Fibroblast of lung (primary cell): ENCODE measurements at regions not wholly inside any gene's neighbourhood (a gene's known extent, or its start where the extent isn't known, plus 50 kb on each side); places are given as distances from the start of the nearest gene placed in this dataset.

Experiments
- DNase-seq, 2 donors: peaks; one replicate each; pipeline versions ENCODE4 v3.0.0 to v3.0.0-alpha.2; 2010; ENCODE audit warnings: low read depth in 2 of 2
- H2AFZ ChIP-seq: 2 replicates; pipeline ENCODE4 v1.5.1; 2012; ENCODE audit warnings: low read length, control low read depth, inconsistent platforms
- H3K27ac ChIP-seq: 2 replicates; pipeline ENCODE4 v1.5.1; 2011; ENCODE audit warnings: low read length, control low read depth; ENCODE audit not compliant: insufficient read depth
- H3K27me3 ChIP-seq: 2 replicates; pipeline ENCODE4 v1.5.1; 2011; ENCODE audit warnings: mild to moderate bottlenecking, low read length; ENCODE audit not compliant: control insufficient read depth, insufficient read depth
- H3K36me3 ChIP-seq: 2 replicates; pipeline ENCODE4 v1.5.1; 2011; ENCODE audit warnings: low read length; ENCODE audit not compliant: control insufficient read depth, insufficient read depth
- H3K4me1 ChIP-seq: 2 replicates; pipeline ENCODE4 v1.5.1; 2011; ENCODE audit warnings: low read length; ENCODE audit not compliant: control insufficient read depth, insufficient read depth; ENCODE audit errors: extremely low read depth
- H3K4me2 ChIP-seq: 2 replicates; pipeline ENCODE4 v1.5.1; 2011; ENCODE audit warnings: low read length, control low read depth; ENCODE audit not compliant: insufficient read depth; ENCODE audit errors: extremely low read depth
- H3K4me3 ChIP-seq, 4 experiments: fragments of 200-600 bp in 1 of 4; sonication (generic) in 1 of 4; replicated peaks in 1 of 4; 2 replicates each; pipeline ENCODE4 v1.5.1; 2011 to 2016; ENCODE audit warnings: low read length in 4 of 4, low read depth in 3 of 4, mild to moderate bottlenecking in 3 of 4, control low read depth in 2 of 4, inconsistent platforms in 1 of 4, mixed read lengths in 1 of 4; ENCODE audit not compliant: insufficient read depth in 1 of 4; ENCODE audit errors: control extremely low read depth in 1 of 4
- H3K79me2 ChIP-seq: 2 replicates; pipeline ENCODE4 v1.5.1; 2012; ENCODE audit warnings: mild to moderate bottlenecking, low read length, inconsistent platforms; ENCODE audit not compliant: control insufficient read depth, insufficient read depth
- H3K9ac ChIP-seq: 2 replicates; pipeline ENCODE4 v1.5.1; 2011; ENCODE audit warnings: mild to moderate bottlenecking, low read length, control low read depth; ENCODE audit not compliant: insufficient read depth
- H3K9me3 ChIP-seq: 2 replicates; pipeline ENCODE4 v1.5.1; 2012; ENCODE audit warnings: low read depth, low read length; ENCODE audit not compliant: control insufficient read depth, insufficient read depth
- H4K20me1 ChIP-seq: 2 replicates; pipeline ENCODE4 v1.5.1; 2011; ENCODE audit warnings: low read length; ENCODE audit not compliant: control insufficient read depth, insufficient read depth; ENCODE audit errors: extremely low read depth
- EZH2 ChIP-seq: IDR thresholded peaks from 2 replicates; pipeline ENCODE4 v1.5.1; 2012; ENCODE audit warnings: low read length, control low read depth, mild to moderate bottlenecking; ENCODE audit errors: missing control alignments
- TF ChIP-seq, protein P1 (sequence below), 2 donors: IDR thresholded peaks in 1 of 2; conservative IDR thresholded peaks in 1 of 2; 1 replicate in 1 of 2; 2 replicates in 1 of 2; pipeline ENCODE4 v1.5.1; 2011 to 2012; ENCODE audit warnings: low read length in 2 of 2, control low read depth in 1 of 2, inconsistent platforms in 1 of 2, low read depth in 1 of 2, mild to moderate bottlenecking in 1 of 2

DNA sequence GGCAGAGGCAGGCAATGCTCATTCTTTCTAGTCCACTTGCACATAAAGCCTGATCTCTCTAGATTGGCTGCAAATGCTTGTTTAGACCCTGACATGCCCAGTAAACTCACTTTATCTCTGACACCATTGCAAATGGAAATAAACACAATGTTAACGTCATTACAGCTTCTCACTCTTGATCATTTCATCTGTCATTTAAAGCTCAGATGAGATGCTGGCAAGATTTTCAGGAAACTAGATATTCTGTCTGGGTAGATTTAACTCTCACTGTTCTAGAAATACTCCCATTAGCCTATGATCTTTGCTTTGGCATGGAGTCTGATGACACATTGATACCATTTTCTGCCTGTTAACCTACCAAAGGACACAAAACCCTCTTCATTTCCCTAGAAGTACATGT, 320.7 kb upstream of the HNRNPA3 start:
- Histone ChIP-seq H4K20me1 (no peaks in the 10 kb centered on the region), H3K79me2 (no peaks in the 10 kb centered on the region), H3K9ac (no peak overlapping the region), H3K9me3 (no peaks in the 10 kb centered on the region), H3K27ac (no peak overlapping the region), H3K27me3 (no peaks in the 10 kb centered on the region), H3K4me2 (no peak overlapping the region), H2AFZ (no peak overlapping the region), H3K4me3 (no peak overlapping the region), H3K36me3 (no peaks in the 10 kb centered on the region), H3K4me1 (no peaks in the 10 kb centered on the region)
- TF ChIP-seq, protein P1, sequence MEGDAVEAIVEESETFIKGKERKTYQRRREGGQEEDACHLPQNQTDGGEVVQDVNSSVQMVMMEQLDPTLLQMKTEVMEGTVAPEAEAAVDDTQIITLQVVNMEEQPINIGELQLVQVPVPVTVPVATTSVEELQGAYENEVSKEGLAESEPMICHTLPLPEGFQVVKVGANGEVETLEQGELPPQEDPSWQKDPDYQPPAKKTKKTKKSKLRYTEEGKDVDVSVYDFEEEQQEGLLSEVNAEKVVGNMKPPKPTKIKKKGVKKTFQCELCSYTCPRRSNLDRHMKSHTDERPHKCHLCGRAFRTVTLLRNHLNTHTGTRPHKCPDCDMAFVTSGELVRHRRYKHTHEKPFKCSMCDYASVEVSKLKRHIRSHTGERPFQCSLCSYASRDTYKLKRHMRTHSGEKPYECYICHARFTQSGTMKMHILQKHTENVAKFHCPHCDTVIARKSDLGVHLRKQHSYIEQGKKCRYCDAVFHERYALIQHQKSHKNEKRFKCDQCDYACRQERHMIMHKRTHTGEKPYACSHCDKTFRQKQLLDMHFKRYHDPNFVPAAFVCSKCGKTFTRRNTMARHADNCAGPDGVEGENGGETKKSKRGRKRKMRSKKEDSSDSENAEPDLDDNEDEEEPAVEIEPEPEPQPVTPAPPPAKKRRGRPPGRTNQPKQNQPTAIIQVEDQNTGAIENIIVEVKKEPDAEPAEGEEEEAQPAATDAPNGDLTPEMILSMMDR (conservative IDR thresholded peaks at IDR 0.05 in 1 of 2, IDR thresholded peaks at IDR 0.05 in 1 of 2; ENCODE audit: low read depth in 1 of 2, low read length in 2 of 2): no peak
- no peak for TF ChIP-seq EZH2
- DNase-seq: no peak

DNA sequence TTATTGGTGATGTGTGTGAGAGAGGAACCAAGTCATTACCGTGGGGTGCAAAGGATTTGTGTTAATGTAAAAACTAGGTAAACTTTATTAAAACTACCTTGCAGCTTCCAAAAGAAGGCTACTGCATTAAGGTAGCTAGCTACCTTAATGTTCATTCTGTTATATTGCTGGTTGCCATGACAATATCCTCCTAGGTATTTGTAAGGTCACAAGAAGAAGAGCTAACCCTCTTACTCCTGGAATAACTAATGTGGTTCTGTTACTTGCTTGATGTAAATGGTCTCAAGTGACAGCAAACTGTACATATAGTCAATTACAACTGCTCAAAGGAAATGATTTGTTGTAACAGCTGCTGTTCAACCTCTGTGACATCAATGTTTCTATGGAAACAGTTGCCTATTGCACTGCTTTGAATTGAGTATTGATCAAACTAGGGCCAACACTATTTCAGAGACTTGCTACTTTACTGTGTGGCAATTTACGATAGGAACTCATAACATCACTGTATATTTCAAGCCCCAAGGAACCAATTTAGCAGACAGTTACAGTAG, 319.8 kb upstream of the HNRNPA3 start:
- Histone ChIP-seq H3K27ac (no peak overlapping the region), H3K9me3 (no peaks in the 10 kb centered on the region), H4K20me1 (no peaks in the 10 kb centered on the region), H3K4me2 (no peak overlapping the region), H2AFZ (no peak overlapping the region), H3K4me3 (no peak overlapping the region), H3K9ac (no peak overlapping the region), H3K27me3 (no peaks in the 10 kb centered on the region), H3K36me3 (no peaks in the 10 kb centered on the region), H3K4me1 (no peaks in the 10 kb centered on the region), H3K79me2 (no peaks in the 10 kb centered on the region)
- TF ChIP-seq, protein P1 (conservative IDR thresholded peaks at IDR 0.05 in 1 of 2, IDR thresholded peaks at IDR 0.05 in 1 of 2; ENCODE audit: low read depth in 1 of 2, low read length in 2 of 2): no peak
- TF ChIP-seq EZH2: no peak
- no peak for DNase-seq

DNA sequence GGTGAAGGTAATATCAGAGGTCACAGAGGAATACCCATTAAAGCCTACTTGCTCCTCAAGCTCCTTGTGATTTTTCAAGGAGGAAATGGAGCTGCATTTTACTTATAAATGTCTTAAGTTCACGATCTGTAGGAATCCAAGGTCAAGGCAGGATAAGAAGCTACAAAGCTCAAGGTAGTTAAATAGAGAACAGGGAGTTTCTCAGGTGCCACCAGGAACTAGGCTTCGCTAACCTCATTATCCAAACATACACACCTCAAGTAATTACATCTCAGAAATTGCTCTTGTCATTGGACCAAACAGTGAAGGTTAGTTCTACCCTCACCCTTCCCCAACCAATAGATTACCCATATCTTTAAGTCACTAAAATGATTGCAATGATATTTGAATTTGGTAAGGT, 317.4 kb upstream of the HNRNPA3 start:
- no peaks in the 10 kb centered on the region for H4K20me1 ChIP-seq
- H3K4me3 ChIP-seq: no peak overlapping the region
- no peak overlapping the region for H2AFZ ChIP-seq
- no peaks in the 10 kb centered on the region for H3K27me3 ChIP-seq
- DNase-seq: no peak
- no peaks in the 10 kb centered on the region for H3K4me1 ChIP-seq
- no peaks in the 10 kb centered on the region for H3K79me2 ChIP-seq
- H3K9me3 ChIP-seq: no peaks in the 10 kb centered on the region
- H3K36me3 ChIP-seq: no peaks in the 10 kb centered on the region
- H3K9ac ChIP-seq: no peak overlapping the region
- H3K4me2 ChIP-seq: no peak overlapping the region
- no peak for TF ChIP-seq EZH2
- TF ChIP-seq, protein P1 (conservative IDR thresholded peaks at IDR 0.05 in 1 of 2, IDR thresholded peaks at IDR 0.05 in 1 of 2; ENCODE audit: low read depth in 1 of 2, low read length in 2 of 2): no peak
- H3K27ac ChIP-seq: no peak overlapping the region
